K562 (cell line): ENCODE measurements at regions not wholly inside any gene's neighbourhood (a gene's known extent, or its start where the extent isn't known, plus 50 kb on each side); places are given as distances from the start of the nearest gene placed in this dataset.

Source experiments
- ATAC-seq: fragments of 200-7000 bp; cut with Tn5 transposase; 3 replicates; pipeline ENCODE4 v1.9.1; 2020; ENCODE audit warnings: moderate library complexity
- BruUV-seq: library from RNA; stranded (reverse); fragments of 400-500 nt; replicated peaks from 2 replicates; lab custom pipeline; 2021; lab: Mats Ljungman, UMichigan
- CTCF ChIA-PET: fragments of 300-600 bp; formaldehyde crosslinking; extraction: SDS; loops from one replicate; lab custom pipeline; 2021; ENCODE audit warnings: low intra/inter-chr PET ratio; lab: Yijun Ruan, JAX
- POLR2A ChIA-PET: fragments of 300-600, 350-650 bp; sonication (Branson Sonifier 250); formaldehyde crosslinking; extraction: SDS; loops from one replicate; lab custom pipeline; 2021; ENCODE audit warnings: antibody characterized with exemption, inconsistent platforms; lab: Yijun Ruan, JAX
- DNase-seq, 4 experiments: peaks; one replicate each; pipeline versions ENCODE4 v3.0.0 to v3.0.0-alpha.2; 2011 to 2018; ENCODE audit warnings: low spot score in 3 of 4, mixed read lengths in 3 of 4; ENCODE audit errors: extremely low read depth in 1 of 4
- FAIRE-seq: peaks from 2 replicates; lab custom pipeline; 2011; peaks lifted over from hg19 to GRCh38; lab: Jason Lieb, UNC
- H2AFZ ChIP-seq: 2 replicates; pipeline ENCODE4 v1.6.0; 2011; ENCODE audit warnings: low read depth, low read length, control low read depth, inconsistent platforms
- H3K27ac ChIP-seq: fragments of 200-600 bp; 3 replicates; pipeline ENCODE4 v1.8.0; 2011; ENCODE audit warnings: low read depth, mild to moderate bottlenecking, control low read depth, inconsistent platforms, low read length, moderate library complexity, mixed read lengths; ENCODE audit errors: extremely low read depth
- H3K27me3 ChIP-seq, 2 experiments: fragments of 300-600 bp in 1 of 2; 2 replicates in 1 of 2; 3 replicates in 1 of 2; pipeline versions ENCODE4 v1.6.0 to v1.8.0; 2011; ENCODE audit warnings: inconsistent platforms in 2 of 2, low read length in 2 of 2, mild to moderate bottlenecking in 1 of 2, mixed read lengths in 1 of 2, moderate library complexity in 1 of 2; ENCODE audit not compliant: control insufficient read depth in 2 of 2, insufficient read depth in 2 of 2
- H3K36me3 ChIP-seq: fragments of 300-600 bp; 3 replicates; pipeline ENCODE4 v1.8.0; 2011; ENCODE audit warnings: mild to moderate bottlenecking, low read length, inconsistent platforms; ENCODE audit not compliant: control insufficient read depth, insufficient read depth
- H3K4me1 ChIP-seq, 2 experiments: fragments of 200-600 bp in 1 of 2; replicated peaks in 1 of 2; 2 replicates in 1 of 2; 3 replicates in 1 of 2; pipeline versions ENCODE4 v1.5.1 to v1.8.0; 2011; ENCODE audit warnings: inconsistent platforms in 2 of 2, low read length in 2 of 2, mild to moderate bottlenecking in 1 of 2, mixed read lengths in 1 of 2, moderate library complexity in 1 of 2; ENCODE audit not compliant: control insufficient read depth in 2 of 2, insufficient read depth in 2 of 2
- H3K4me2 ChIP-seq: 2 replicates; pipeline ENCODE4 v1.6.1; 2011; ENCODE audit warnings: low read length, control low read depth, inconsistent platforms, mixed read lengths; ENCODE audit not compliant: insufficient read depth
- H3K4me3 ChIP-seq: fragments of 200-600 bp; sonication (generic), shearing (Covaris generic); 2 replicates; pipeline ENCODE4 v1.5.1; 2016; ENCODE audit warnings: control low read depth, inconsistent platforms
- H3K79me2 ChIP-seq: fragments of 200-600 bp; 3 replicates; pipeline ENCODE4 v1.8.0; 2011; ENCODE audit warnings: low read length, inconsistent platforms; ENCODE audit not compliant: control insufficient read depth, insufficient read depth
- H3K9ac ChIP-seq, 2 experiments: 2 replicates each; pipeline versions ENCODE4 v1.6.0 to v1.6.1; 2011; ENCODE audit warnings: low read depth in 2 of 2, low read length in 2 of 2, control low read depth in 1 of 2, inconsistent platforms in 1 of 2, mild to moderate bottlenecking in 1 of 2, mixed read lengths in 1 of 2; ENCODE audit not compliant: insufficient read depth in 1 of 2
- H3K9me1 ChIP-seq: one replicate; pipeline ENCODE4 v1.6.0; 2011; ENCODE audit warnings: inconsistent platforms, mild to moderate bottlenecking, low read length, moderate library complexity; ENCODE audit not compliant: control insufficient read depth, insufficient read depth
- H3K9me3 ChIP-seq: replicated peaks from 2 replicates; pipeline ENCODE4 v1.5.1; 2011; ENCODE audit warnings: low read depth, low read length, inconsistent platforms; ENCODE audit not compliant: control insufficient read depth, insufficient read depth
- H4K20me1 ChIP-seq: replicated peaks from 2 replicates; pipeline ENCODE4 v1.6.1; 2011; ENCODE audit warnings: low read length, inconsistent platforms, mixed read lengths; ENCODE audit not compliant: control insufficient read depth, insufficient read depth
- BHLHE40 ChIP-seq: IDR thresholded peaks from 2 replicates; pipeline ENCODE4 v1.6.1; 2011; ENCODE audit warnings: low read length, improper control_type of control experiment
- CBX3 ChIP-seq, 2 experiments: IDR thresholded peaks; 1 replicate in 1 of 2; 2 replicates in 1 of 2; pipeline ENCODE4 v1.6.1; 2012; ENCODE audit warnings: inconsistent platforms in 2 of 2, low read length in 2 of 2, borderline replicate concordance in 1 of 2, control low read depth in 1 of 2
- DACH1 ChIP-seq: fragments of 450-650 bp; IDR thresholded peaks from 2 replicates; pipeline ENCODE4 v1.6.1; 2018; ENCODE audit not compliant: partially characterized antibody
- DDX20 ChIP-seq: fragments of 450-650 bp; IDR thresholded peaks from 2 replicates; pipeline ENCODE4 v1.6.1; 2016; ENCODE audit warnings: missing genetic modification characterization, low read depth, mild to moderate bottlenecking, missing compliant biosample characterization, moderate library complexity
- EP400 ChIP-seq: fragments of 450-650 bp; IDR thresholded peaks from 2 replicates; pipeline ENCODE4 v1.6.1; 2017; ENCODE audit warnings: antibody characterized with exemption, mild to moderate bottlenecking, moderate library complexity
- NFIC ChIP-seq: fragments of 450-650 bp; IDR thresholded peaks from 2 replicates; pipeline ENCODE4 v1.6.1; 2017; ENCODE audit warnings: mild to moderate bottlenecking, inconsistent platforms
- NRF1 ChIP-seq, 2 experiments: fragments of 450-650 bp; IDR thresholded peaks in 1 of 2; conservative IDR thresholded peaks in 1 of 2; 2 replicates each; pipeline ENCODE4 v1.6.1; 2014; ENCODE audit warnings: mild to moderate bottlenecking in 2 of 2
- PPARD ChIP-seq: fragments of 250-450 bp; sonication (Bioruptor Pico); IDR thresholded peaks from 2 replicates; pipeline ENCODE4 v1.8.0; 2022; ENCODE audit warnings: inconsistent platforms, mild to moderate bottlenecking, moderate library complexity
- SMARCB1 ChIP-seq: IDR thresholded peaks from 2 replicates; pipeline ENCODE4 v1.6.1; 2011; ENCODE audit warnings: improper control_type of control experiment, low read depth; ENCODE audit not compliant: insufficient read length
- SRSF3 ChIP-seq: fragments of 200-400 bp; formaldehyde crosslinking; IDR thresholded peaks from 2 replicates; pipeline ENCODE4 v1.6.1; 2016; ENCODE audit warnings: mild to moderate bottlenecking, low read length, moderate library complexity; ENCODE audit not compliant: insufficient read depth
- ZC3H11A ChIP-seq: IDR thresholded peaks from 2 replicates; pipeline ENCODE4 v1.6.1; 2012; ENCODE audit warnings: low read depth, low read length, improper control_type of control experiment
- ZNF609 ChIP-seq: sonication (generic); formaldehyde crosslinking; IDR thresholded peaks from 2 replicates; pipeline ENCODE4 v1.8.1; 2023; ENCODE audit warnings: missing genetic modification reagents, mild to moderate bottlenecking, borderline replicate concordance
- WGBS: fragments of 100-300 bp; shearing (Covaris generic); methylation state at CpG from one replicate; pipeline ENCODE4 v1.1.6; 2016; ENCODE audit warnings: low coverage, mixed read lengths; ENCODE audit not compliant: insufficient coverage; ENCODE audit errors: missing lambda C conversion rate; 5-methylcytosine and 5-hydroxymethylcytosine counted together
- in situ Hi-C: fragments of 300-500 bp; cut with MboI; formaldehyde crosslinking; loops from 4 replicates; pipeline ENCODE4 v1.15.0; 2018; ENCODE audit warnings: inconsistent platforms, mixed read lengths
- intact Hi-C: fragments of 100-400 bp; cut with micrococcal nuclease; formaldehyde crosslinking; loops from 2 replicates; pipeline ENCODE4 v1.14.2; 2022
- TF ChIP-seq, protein P1 (sequence below): fragments of 200-800 bp; sonication (Bioruptor generic); IDR thresholded peaks from 2 replicates; pipeline ENCODE4 v1.6.1; 2017; ENCODE audit warnings: missing genetic modification characterization, missing compliant biosample characterization
- TF ChIP-seq, protein P2 (sequence below): fragments of 450-650 bp; formaldehyde crosslinking; IDR thresholded peaks from 2 replicates; pipeline ENCODE4 v1.4.0; 2020; ENCODE audit warnings: mild to moderate bottlenecking, moderate library complexity

- no TSS peak for BruUV-seq
- in situ Hi-C loops (no loop called here), intact Hi-C loops (no loop called here)
- WGBS: 1% methylated on average over 10 of the region's 11 CpGs
- no peak for DNase-seq
- H3K9me1 ChIP-seq: no peaks in the 10 kb centered on the region
- no peak overlapping the region for H3K9ac ChIP-seq
- H3K36me3 ChIP-seq: no peaks in the 10 kb centered on the region
- no peak overlapping the region for H3K27ac ChIP-seq
- H3K9me3 ChIP-seq: no peaks in the 10 kb centered on the region; the same call in 1 of the 2 replicates
- no peak for ATAC-seq
- CTCF ChIA-PET: no interaction called here
- FAIRE-seq: no peak
- H3K4me2 ChIP-seq: no peak overlapping the region
- H2AFZ ChIP-seq: no peak overlapping the region
- POLR2A ChIA-PET: interaction anchor here (0.6 kb wide), 1 partner anchor 31 kb away, joined by 4 read pairs; no protein-coding TSS in a partner anchor
- H3K4me3 ChIP-seq: no peak overlapping the region
- H3K27me3 ChIP-seq: no peaks in the 10 kb centered on the region
- H4K20me1 ChIP-seq: no peaks in the 10 kb centered on the region
- no peaks in the 10 kb centered on the region for H3K79me2 ChIP-seq
- no peaks in the 10 kb centered on the region for H3K4me1 ChIP-seq
- TF ChIP-seq DDX20 (tag): no peak
- TF ChIP-seq NFIC: no peak
- no peak for TF ChIP-seq BHLHE40
- no peak for TF ChIP-seq NRF1 (conservative IDR thresholded peaks at IDR 0.05 in 1 of 2, IDR thresholded peaks at IDR 0.05 in 1 of 2)
- TF ChIP-seq CBX3 (IDR thresholded peaks at IDR 0.05; ENCODE audit: borderline replicate concordance in 1 of 2, low read length in 2 of 2): no peak
- no peak for TF ChIP-seq DACH1
- TF ChIP-seq SMARCB1: no peak
- TF ChIP-seq ZNF609 (CRISPR knock-in tag): no peak
- TF ChIP-seq EP400: no peak
- TF ChIP-seq, protein P1, sequence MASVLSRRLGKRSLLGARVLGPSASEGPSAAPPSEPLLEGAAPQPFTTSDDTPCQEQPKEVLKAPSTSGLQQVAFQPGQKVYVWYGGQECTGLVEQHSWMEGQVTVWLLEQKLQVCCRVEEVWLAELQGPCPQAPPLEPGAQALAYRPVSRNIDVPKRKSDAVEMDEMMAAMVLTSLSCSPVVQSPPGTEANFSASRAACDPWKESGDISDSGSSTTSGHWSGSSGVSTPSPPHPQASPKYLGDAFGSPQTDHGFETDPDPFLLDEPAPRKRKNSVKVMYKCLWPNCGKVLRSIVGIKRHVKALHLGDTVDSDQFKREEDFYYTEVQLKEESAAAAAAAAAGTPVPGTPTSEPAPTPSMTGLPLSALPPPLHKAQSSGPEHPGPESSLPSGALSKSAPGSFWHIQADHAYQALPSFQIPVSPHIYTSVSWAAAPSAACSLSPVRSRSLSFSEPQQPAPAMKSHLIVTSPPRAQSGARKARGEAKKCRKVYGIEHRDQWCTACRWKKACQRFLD (CRISPR knock-in tag): no peak
- TF ChIP-seq, protein P2, sequence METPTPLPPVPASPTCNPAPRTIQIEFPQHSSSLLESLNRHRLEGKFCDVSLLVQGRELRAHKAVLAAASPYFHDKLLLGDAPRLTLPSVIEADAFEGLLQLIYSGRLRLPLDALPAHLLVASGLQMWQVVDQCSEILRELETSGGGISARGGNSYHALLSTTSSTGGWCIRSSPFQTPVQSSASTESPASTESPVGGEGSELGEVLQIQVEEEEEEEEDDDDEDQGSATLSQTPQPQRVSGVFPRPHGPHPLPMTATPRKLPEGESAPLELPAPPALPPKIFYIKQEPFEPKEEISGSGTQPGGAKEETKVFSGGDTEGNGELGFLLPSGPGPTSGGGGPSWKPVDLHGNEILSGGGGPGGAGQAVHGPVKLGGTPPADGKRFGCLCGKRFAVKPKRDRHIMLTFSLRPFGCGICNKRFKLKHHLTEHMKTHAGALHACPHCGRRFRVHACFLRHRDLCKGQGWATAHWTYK (CRISPR knock-in tag): no peak
- no peak for TF ChIP-seq PPARD
- TF ChIP-seq ZC3H11A: no peak
- no peak for TF ChIP-seq SRSF3
Observed at GRCh38 chr4:125365731-125366130, 51.0 kb downstream of the FAT4 start.
